GM18868 (cell line): ENCODE measurements at regions not wholly inside any gene's neighbourhood (a gene's known extent, or its start where the extent isn't known, plus 50 kb on each side); places are given as distances from the start of the nearest gene placed in this dataset.

Experiments used
- ATAC-seq: cut with Tn5 transposase; IDR thresholded peaks from one replicate; pipeline ENCODE4 v1.9.1; 2021; ENCODE audit warnings: mild to moderate bottlenecking, moderate library complexity; ENCODE audit not compliant: unreplicated experiment

GRCh38 chr13:22085001-22085400 is 414.1 kb downstream of the FGF9 start:
- ATAC-seq, result no peak

GRCh38 chr13:22086597-22087330 is 415.9 kb downstream of the FGF9 start:
- no peak for ATAC-seq

GRCh38 chr13:22090106-22090505 is 419.2 kb downstream of the FGF9 start:
- no peak for ATAC-seq

GRCh38 chr13:22091222-22091970 is 420.5 kb downstream of the FGF9 start:
- no peak for ATAC-seq

- no peak for ATAC-seq
Observed at GRCh38 chr13:22091971-22092300, 421.1 kb downstream of the FGF9 start.

- no peak for ATAC-seq
Observed at GRCh38 chr13:22092791-22093560, 422.1 kb downstream of the FGF9 start.

- no peak for ATAC-seq
Observed at GRCh38 chr13:22095794-22096193, 424.9 kb downstream of the FGF9 start.

- no peak for ATAC-seq
Observed at GRCh38 chr13:22099585-22099984, 428.7 kb downstream of the FGF9 start.

- ATAC-seq, result no peak
Observed at GRCh38 chr13:22102271-22102670, 431.4 kb downstream of the FGF9 start.

- ATAC-seq, result peak; percentile 62
Observed at GRCh38 chr13:22103046-22104027, 432.5 kb downstream of the FGF9 start.

- ATAC-seq, result no peak
Observed at GRCh38 chr13:22106058-22106457, 435.2 kb downstream of the FGF9 start.

- ATAC-seq, result no peak
Observed at GRCh38 chr13:22107549-22107948, 436.7 kb downstream of the FGF9 start.

GRCh38 chr13:22108283-22108942 is 437.5 kb downstream of the FGF9 start:
- no peak for ATAC-seq

- no peak for ATAC-seq
Observed at GRCh38 chr13:22108979-22109378, 438.1 kb downstream of the FGF9 start.

GRCh38 chr13:22110368-22110767 is 439.5 kb downstream of the FGF9 start:
- ATAC-seq, result no peak

- ATAC-seq, result peak; percentile 25
Observed at GRCh38 chr13:22111152-22111783, 440.4 kb downstream of the FGF9 start.

GRCh38 chr13:22111961-22112360 is 441.1 kb downstream of the FGF9 start:
- ATAC-seq, result no peak

GRCh38 chr13:22112956-22113745 is 442.3 kb downstream of the FGF9 start:
- ATAC-seq, result no peak
